Parathyroid adenoma (tissue), 2 donors: ENCODE measurements at regions not wholly inside any gene's neighbourhood (a gene's known extent, or its start where the extent isn't known, plus 50 kb on each side); places are given as distances from the start of the nearest gene placed in this dataset.

Experiments used
- H2AFZ ChIP-seq: fragments of 300-600 bp; sonication (generic); one replicate; pipeline ENCODE4 v1.7.0; 2017; ENCODE audit warnings: antibody characterized with exemption, mild to moderate bottlenecking
- H3K27ac ChIP-seq: fragments of 300-600 bp; sonication (generic); one replicate; pipeline ENCODE4 v1.7.0; 2017
- H3K27me3 ChIP-seq: fragments of 300-600 bp; sonication (generic); one replicate; pipeline ENCODE4 v1.7.0; 2017; ENCODE audit warnings: low read length; ENCODE audit not compliant: control insufficient read depth, insufficient read depth
- H3K36me3 ChIP-seq: fragments of 300-600 bp; sonication (generic); one replicate; pipeline ENCODE4 v1.7.0; 2017; ENCODE audit warnings: low read length; ENCODE audit not compliant: control insufficient read depth, insufficient read depth
- H3K4me1 ChIP-seq: fragments of 300-600 bp; sonication (generic); one replicate; pipeline ENCODE4 v1.7.0; 2017; ENCODE audit warnings: control low read depth
- H3K4me2 ChIP-seq: fragments of 300-600 bp; sonication (generic); one replicate; pipeline ENCODE4 v1.7.0; 2017; ENCODE audit warnings: low read length
- H3K4me3 ChIP-seq: fragments of 300-600 bp; sonication (generic); one replicate; pipeline ENCODE4 v1.7.0; 2017; ENCODE audit warnings: low read depth, low read length
- H3K79me2 ChIP-seq: fragments of 300-600 bp; sonication (generic); one replicate; pipeline ENCODE4 v1.7.0; 2017; ENCODE audit warnings: control low read depth
- H3K9ac ChIP-seq: fragments of 300-600 bp; sonication (generic); one replicate; pipeline ENCODE4 v1.7.0; 2017; ENCODE audit warnings: mild to moderate bottlenecking
- H3K9me3 ChIP-seq: fragments of 300-600 bp; sonication (generic); one replicate; pipeline ENCODE4 v1.7.0; 2017; ENCODE audit warnings: low read length; ENCODE audit not compliant: control insufficient read depth
- CTCF ChIP-seq: fragments of 300-600 bp; sonication (generic); IDR thresholded peaks from one replicate; pipeline ENCODE4 v1.7.0; 2017; ENCODE audit warnings: antibody characterized with exemption, mild to moderate bottlenecking
- donor health status: primary hyperparathyroidism.

GRCh38 chr12:90851800-90852718 is 102.9 kb downstream of the CCER1 start:
- H3K79me2 ChIP-seq: no peaks in the 10 kb centered on the region
- no peak for TF ChIP-seq CTCF

GRCh38 chr12:90842477-90842876 is 112.5 kb downstream of the CCER1 start:
- Histone ChIP-seq H2AFZ (no peak overlapping the region), H3K36me3 (no peaks in the 10 kb centered on the region), H3K4me2 (no peak overlapping the region), H3K79me2 (no peaks in the 10 kb centered on the region), H3K4me3 (no peak overlapping the region), H3K9me3 (no peaks in the 10 kb centered on the region), H3K4me1 (no peaks in the 10 kb centered on the region), H3K27me3 (no peaks in the 10 kb centered on the region), H3K27ac (no peak overlapping the region), H3K9ac (no peak overlapping the region)
- TF ChIP-seq CTCF: no peak

More at GRCh38 chr12:90851800-90852718, 102.9 kb downstream of the CCER1 start:
- Histone ChIP-seq H3K4me2 (no peak overlapping the region), H2AFZ (no peak overlapping the region), H3K9ac (no peak overlapping the region), H3K9me3 (no peaks in the 10 kb centered on the region), H3K27ac (no peak overlapping the region), H3K4me3 (no peak overlapping the region), H3K27me3 (no peaks in the 10 kb centered on the region), H3K4me1 (no peaks in the 10 kb centered on the region), H3K36me3 (no peaks in the 10 kb centered on the region)

- Histone ChIP-seq H3K4me1 (no peaks in the 10 kb centered on the region), H3K36me3 (no peaks in the 10 kb centered on the region), H3K79me2 (no peaks in the 10 kb centered on the region), H3K9me3 (no peaks in the 10 kb centered on the region), H3K4me2 (no peak overlapping the region), H3K27ac (no peak overlapping the region), H3K27me3 (no peaks in the 10 kb centered on the region), H2AFZ (no peak overlapping the region), H3K4me3 (no peak overlapping the region), H3K9ac (no peak overlapping the region)
- no peak for TF ChIP-seq CTCF
Measured at GRCh38 chr12:90841336-90841735, 113.6 kb downstream of the CCER1 start.

GRCh38 chr12:90839346-90839745 is 115.6 kb downstream of the CCER1 start:
- Histone ChIP-seq H3K4me2 (no peak overlapping the region), H3K27me3 (no peaks in the 10 kb centered on the region), H3K79me2 (no peaks in the 10 kb centered on the region), H3K9ac (no peak overlapping the region), H2AFZ (no peak overlapping the region), H3K4me1 (no peaks in the 10 kb centered on the region), H3K4me3 (no peak overlapping the region), H3K27ac (no peak overlapping the region), H3K9me3 (no peaks in the 10 kb centered on the region), H3K36me3 (no peaks in the 10 kb centered on the region)
- TF ChIP-seq CTCF: no peak

- H3K4me3 ChIP-seq: no peak overlapping the region
- no peaks in the 10 kb centered on the region for H3K4me1 ChIP-seq
- no peak overlapping the region for H3K27ac ChIP-seq
- H3K36me3 ChIP-seq: no peaks in the 10 kb centered on the region
- no peaks in the 10 kb centered on the region for H3K79me2 ChIP-seq
- no peaks in the 10 kb centered on the region for H3K27me3 ChIP-seq
- H3K9me3 ChIP-seq: no peaks in the 10 kb centered on the region
- no peak for TF ChIP-seq CTCF
- H3K4me2 ChIP-seq: no peak overlapping the region
- peak overlapping the region; percentile 27 for H2AFZ ChIP-seq
- no peak overlapping the region for H3K9ac ChIP-seq
Measured at GRCh38 chr12:90836689-90837088, 118.3 kb downstream of the CCER1 start.
